Type B pancreatic cell (in vitro differentiated cells): ENCODE measurements at regions not wholly inside any gene's neighbourhood (a gene's known extent, or its start where the extent isn't known, plus 50 kb on each side); places are given as distances from the start of the nearest gene placed in this dataset.

Experiments
- DNase-seq: peaks from one replicate; pipeline ENCODE4 v3.0.0; 2021; ENCODE audit warnings: mixed read lengths; ENCODE audit not compliant: unreplicated experiment; ENCODE audit errors: extremely low spot score
- H3K27ac Mint-ChIP-seq: 2 replicates; pipeline ENCODE4 v1.8.0; 2021; ENCODE audit warnings: mild to moderate bottlenecking, mixed read lengths
- H3K27me3 Mint-ChIP-seq: 2 replicates; pipeline ENCODE4 v1.8.0; 2021; ENCODE audit warnings: mixed read lengths
- H3K36me3 Mint-ChIP-seq: 2 replicates; pipeline ENCODE4 v1.8.0; 2021; ENCODE audit warnings: mixed read lengths
- H3K4me1 Mint-ChIP-seq: one replicate; pipeline ENCODE4 v1.8.0; 2021; ENCODE audit warnings: mixed read lengths; ENCODE audit not compliant: unreplicated experiment
- H3K4me3 Mint-ChIP-seq: 2 replicates; pipeline ENCODE4 v1.8.0; 2021; ENCODE audit warnings: mild to moderate bottlenecking, mixed read lengths
- H3K9me3 Mint-ChIP-seq: 2 replicates; pipeline ENCODE4 v1.8.0; 2021; ENCODE audit warnings: mixed read lengths
- CTCF ChIP-seq: fragments of 200-600 bp; sonication (generic); conservative IDR thresholded peaks from 2 replicates; pipeline ENCODE4 v1.5.0; 2021; ENCODE audit warnings: antibody characterized with exemption, mild to moderate bottlenecking

- DNase-seq: no peak
- no peaks in the 10 kb centered on the region for H3K9me3 Mint-ChIP-seq
- TF ChIP-seq CTCF: no peak
- H3K27ac Mint-ChIP-seq: no peak overlapping the region
- no peaks in the 10 kb centered on the region for H3K36me3 Mint-ChIP-seq
- H3K4me1 Mint-ChIP-seq: no peaks in the 10 kb centered on the region
- H3K4me3 Mint-ChIP-seq: no peak overlapping the region
- H3K27me3 Mint-ChIP-seq: no peaks in the 10 kb centered on the region
Measured at GRCh38 chr3:87895983-87896382, 162.8 kb downstream of the CGGBP1 start.

- Mint-ChIP-seq H3K4me3 (no peak overlapping the region), H3K27ac (no peak overlapping the region), H3K36me3 (no peaks in the 10 kb centered on the region), H3K4me1 (no peaks in the 10 kb centered on the region), H3K27me3 (no peaks in the 10 kb centered on the region), H3K9me3 (peaks cover 10% of the 10 kb centered on the region)
- DNase-seq: no peak
- TF ChIP-seq CTCF: no peak
Measured at GRCh38 chr3:87873136-87873535, 185.7 kb downstream of the CGGBP1 start.

- Mint-ChIP-seq H3K27me3 (no peaks in the 10 kb centered on the region), H3K9me3 (peaks cover 10% of the 10 kb centered on the region), H3K4me1 (no peaks in the 10 kb centered on the region), H3K36me3 (no peaks in the 10 kb centered on the region), H3K4me3 (no peak overlapping the region), H3K27ac (no peak overlapping the region)
- no peak for TF ChIP-seq CTCF
- no peak for DNase-seq
Measured at GRCh38 chr3:87867001-87867400, 191.8 kb downstream of the CGGBP1 start.

GRCh38 chr3:87856126-87856525, 202.7 kb downstream of the CGGBP1 start:
- no peak for DNase-seq
- no peaks in the 10 kb centered on the region for H3K9me3 Mint-ChIP-seq
- H3K4me1 Mint-ChIP-seq: no peaks in the 10 kb centered on the region
- H3K36me3 Mint-ChIP-seq: no peaks in the 10 kb centered on the region
- no peak overlapping the region for H3K4me3 Mint-ChIP-seq
- no peak for TF ChIP-seq CTCF
- no peaks in the 10 kb centered on the region for H3K27me3 Mint-ChIP-seq
- H3K27ac Mint-ChIP-seq: no peak overlapping the region

GRCh38 chr3:87855616-87856015, 203.2 kb downstream of the CGGBP1 start:
- H3K36me3 Mint-ChIP-seq: no peaks in the 10 kb centered on the region
- no peak for TF ChIP-seq CTCF

GRCh38 chr3:87855211-87855610, 203.6 kb downstream of the CGGBP1 start:
- TF ChIP-seq CTCF: no peak
- H3K36me3 Mint-ChIP-seq: no peaks in the 10 kb centered on the region
- no peak for DNase-seq
- no peak overlapping the region for H3K27ac Mint-ChIP-seq
- H3K4me3 Mint-ChIP-seq: no peak overlapping the region
- no peaks in the 10 kb centered on the region for H3K9me3 Mint-ChIP-seq
- H3K4me1 Mint-ChIP-seq: no peaks in the 10 kb centered on the region
- H3K27me3 Mint-ChIP-seq: no peaks in the 10 kb centered on the region

More at GRCh38 chr3:87855616-87856015, 203.2 kb downstream of the CGGBP1 start:
- H3K27ac Mint-ChIP-seq: no peak overlapping the region
- H3K4me1 Mint-ChIP-seq: no peaks in the 10 kb centered on the region
- no peak for DNase-seq
- H3K27me3 Mint-ChIP-seq: no peaks in the 10 kb centered on the region
- H3K4me3 Mint-ChIP-seq: no peak overlapping the region
- no peaks in the 10 kb centered on the region for H3K9me3 Mint-ChIP-seq
